IMR-90 (cell line): ENCODE measurements at regions not wholly inside any gene's neighbourhood (a gene's known extent, or its start where the extent isn't known, plus 50 kb on each side); places are given as distances from the start of the nearest gene placed in this dataset.

ENCODE experiments used
- ATAC-seq: fragments of 200-7000 bp; cut with Tn5 transposase; 2 replicates; pipeline ENCODE4 v1.9.1; 2020; ENCODE audit warnings: low read depth, mild to moderate bottlenecking, moderate library complexity
- BruUV-seq: library from RNA; stranded (reverse); fragments of 400-500 nt; replicated peaks from 2 replicates; lab custom pipeline; 2021; lab: Mats Ljungman, UMichigan
- CTCF ChIA-PET: fragments of 300-600 bp; formaldehyde crosslinking; extraction: SDS; loops from one replicate; lab custom pipeline; 2021; ENCODE audit warnings: antibody characterized with exemption; lab: Yijun Ruan, JAX
- POLR2A ChIA-PET: fragments of 300-600 bp; sonication (Branson Sonifier 250); formaldehyde crosslinking; loops from one replicate; lab custom pipeline; 2022; ENCODE audit warnings: antibody characterized with exemption; ENCODE audit not compliant: unreplicated experiment; lab: Charles Lee
- DNase-seq: peaks from one replicate; pipeline ENCODE4 v3.0.0; 2013
- H2AFZ ChIP-seq: replicated peaks from 2 replicates; pipeline ENCODE3; 2013; ENCODE audit warnings: low read length, mild to moderate bottlenecking; ENCODE audit not compliant: poor library complexity
- H2AK5ac ChIP-seq: 2 replicates; pipeline ENCODE4 v1.6.1; 2013; ENCODE audit warnings: low read depth, low read length, inconsistent platforms
- H2AK9ac ChIP-seq: replicated peaks from 2 replicates; pipeline ENCODE3; 2013; ENCODE audit warnings: mild to moderate bottlenecking, low read depth, low read length, moderate library complexity; ENCODE audit not compliant: poor library complexity
- H2BK120ac ChIP-seq: 2 replicates; pipeline ENCODE4 v1.6.1; 2013; ENCODE audit warnings: low read depth, low read length, inconsistent platforms
- H2BK15ac ChIP-seq: 3 replicates; pipeline ENCODE4 v1.6.1; 2013; ENCODE audit warnings: low read depth, low read length, inconsistent platforms
- H2BK20ac ChIP-seq: 2 replicates; pipeline ENCODE4 v1.6.1; 2013; ENCODE audit warnings: low read depth, mild to moderate bottlenecking, inconsistent platforms, low read length, moderate library complexity
- H2BK5ac ChIP-seq: 2 replicates; pipeline ENCODE4 v1.6.1; 2013; ENCODE audit warnings: mild to moderate bottlenecking, low read depth, low read length, inconsistent platforms; ENCODE audit not compliant: poor library complexity, severe bottlenecking
- H3K14ac ChIP-seq: replicated peaks from 2 replicates; pipeline ENCODE4 v1.6.1; 2013; ENCODE audit warnings: low read depth, low read length, inconsistent platforms
- H3K18ac ChIP-seq: 2 replicates; pipeline ENCODE4 v1.6.1; 2013; ENCODE audit warnings: low read depth, low read length, control low read depth
- H3K23ac ChIP-seq: 2 replicates; pipeline ENCODE4 v1.6.1; 2013; ENCODE audit warnings: low read depth, low read length, inconsistent platforms
- H3K27ac ChIP-seq: 2 replicates; pipeline ENCODE4 v1.5.1; 2013; ENCODE audit warnings: mild to moderate bottlenecking, control low read depth, low read length; ENCODE audit not compliant: insufficient read depth
- H3K27me3 ChIP-seq: 2 replicates; pipeline ENCODE4 v1.6.1; 2013; ENCODE audit warnings: low read length; ENCODE audit not compliant: control insufficient read depth, insufficient read depth
- H3K36me3 ChIP-seq: 2 replicates; pipeline ENCODE4 v1.6.1; 2013; ENCODE audit warnings: low read length, mixed read lengths; ENCODE audit not compliant: control insufficient read depth, insufficient read depth
- H3K4ac ChIP-seq: 2 replicates; pipeline ENCODE4 v1.6.1; 2013; ENCODE audit warnings: low read depth, low read length, inconsistent platforms
- H3K4me1 ChIP-seq: 2 replicates; pipeline ENCODE4 v1.6.1; 2013; ENCODE audit warnings: low read length, mixed read lengths; ENCODE audit not compliant: control insufficient read depth, insufficient read depth
- H3K4me2 ChIP-seq: 2 replicates; pipeline ENCODE4 v1.6.1; 2013; ENCODE audit warnings: low read depth, mild to moderate bottlenecking, control low read depth, low read length, moderate library complexity
- H3K4me3 ChIP-seq: 2 replicates; pipeline ENCODE4 v1.5.1; 2013; ENCODE audit warnings: low read depth, mild to moderate bottlenecking, control low read depth, low read length, moderate library complexity; ENCODE audit not compliant: insufficient read depth
- H3K56ac ChIP-seq: 2 replicates; pipeline ENCODE4 v1.6.1; 2013; ENCODE audit warnings: low read length, inconsistent platforms; ENCODE audit not compliant: insufficient read depth; ENCODE audit errors: extremely low read depth
- H3K79me1 ChIP-seq, 2 experiments: 2 replicates each; pipeline ENCODE4 v1.6.1; 2013; ENCODE audit warnings: low read length in 2 of 2, inconsistent platforms in 1 of 2, low read depth in 1 of 2
- H3K9ac ChIP-seq: 2 replicates; pipeline ENCODE4 v1.6.1; 2013; ENCODE audit warnings: low read depth, low read length, control low read depth
- H3K9me1 ChIP-seq: 2 replicates; pipeline ENCODE4 v1.6.1; 2013; ENCODE audit warnings: low read length, inconsistent platforms; ENCODE audit not compliant: insufficient read depth
- H3K9me3 ChIP-seq: 2 replicates; pipeline ENCODE4 v1.6.1; 2013; ENCODE audit warnings: low read length; ENCODE audit not compliant: control insufficient read depth, insufficient read depth
- H4K20me1 ChIP-seq: 2 replicates; pipeline ENCODE4 v1.6.1; 2013; ENCODE audit warnings: low read length, inconsistent platforms; ENCODE audit not compliant: insufficient read depth
- H4K5ac ChIP-seq: 2 replicates; pipeline ENCODE4 v1.6.1; 2013; ENCODE audit warnings: mild to moderate bottlenecking, low read depth, low read length, control low read depth
- H4K8ac ChIP-seq, 2 experiments: 2 replicates each; pipeline ENCODE4 v1.6.1; 2013; ENCODE audit warnings: low read depth in 2 of 2, low read length in 2 of 2, control low read depth in 1 of 2, inconsistent platforms in 1 of 2
- H4K91ac ChIP-seq: 2 replicates; pipeline ENCODE4 v1.6.1; 2013; ENCODE audit warnings: low read depth, low read length, inconsistent platforms; ENCODE audit not compliant: insufficient read depth
- RCOR1 ChIP-seq: IDR thresholded peaks from 2 replicates; pipeline ENCODE4 v1.6.1; 2012; ENCODE audit warnings: mild to moderate bottlenecking, low read length, improper control_type of control experiment; ENCODE audit not compliant: insufficient replicate concordance
- WGBS, 2 experiments: methylation state at CpG; one replicate each; pipeline versions ENCODE4 v1.1.5 to v1.1.7; 2013; ENCODE audit warnings: missing lambda C conversion rate in 2 of 2; ENCODE audit not compliant: insufficient read length in 1 of 2; ENCODE audit errors: extremely low coverage in 2 of 2; 5-methylcytosine and 5-hydroxymethylcytosine counted together
- dilution Hi-C: fragments of 300-500 bp; cut with HindIII; formaldehyde crosslinking; loops from one replicate; pipeline ENCODE4 v1.14.3; 2018; ENCODE audit warnings: low sequenced_read_pairs; ENCODE audit not compliant: unreplicated experiment
- in situ Hi-C: fragments of 300-500 bp; cut with MboI; formaldehyde crosslinking; loops from 3 replicates; pipeline ENCODE4 v1.14.3; 2019; ENCODE audit warnings: low sequenced_read_pairs, inconsistent platforms, mixed read lengths
- intact Hi-C: fragments of 100-400 bp; cut with micrococcal nuclease; formaldehyde crosslinking; loops from 2 replicates; pipeline ENCODE4 v1.10.0; 2022

DNA sequence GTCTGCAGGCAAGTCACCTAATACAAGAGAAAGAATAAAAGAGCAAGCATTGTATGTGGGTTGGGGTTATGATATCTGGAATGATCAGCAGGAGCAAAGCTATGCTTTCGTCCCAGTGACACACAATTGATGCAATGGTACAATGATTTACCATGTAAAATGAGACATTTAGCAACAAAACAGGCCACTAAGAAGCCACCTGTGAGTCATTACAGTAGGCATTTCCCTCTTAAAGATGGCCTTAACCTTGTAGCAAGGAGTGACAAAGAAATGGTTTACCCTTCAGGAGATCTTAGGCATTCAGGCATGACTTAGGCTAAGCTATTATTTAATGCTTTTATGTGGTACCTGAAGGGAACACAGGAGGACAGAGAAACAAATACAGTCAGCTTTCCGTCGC is 373.3 kb upstream of the RBMS3 start:
- no peak overlapping the region for H3K23ac ChIP-seq
- no peaks in the 10 kb centered on the region for H3K79me1 ChIP-seq
- H4K20me1 ChIP-seq = no peaks in the 10 kb centered on the region
- H3K4me2 ChIP-seq = no peak overlapping the region
- no peaks in the 10 kb centered on the region for H3K36me3 ChIP-seq
- no peaks in the 10 kb centered on the region for H3K9me1 ChIP-seq
- no TSS peak for BruUV-seq
- H2AFZ ChIP-seq = no peak overlapping the region
- no peak overlapping the region for H2BK120ac ChIP-seq
- in situ Hi-C loops = no loop called here
- H2AK5ac ChIP-seq = no peak overlapping the region
- ChIA-PET POLR2A (no interaction called here), CTCF (no interaction called here)
- H2AK9ac ChIP-seq = no peak overlapping the region
- intact Hi-C loops = no loop called here
- H3K27me3 ChIP-seq = no peaks in the 10 kb centered on the region
- no peak overlapping the region for H2BK15ac ChIP-seq
- dilution Hi-C loops = no loop called here
- TF ChIP-seq RCOR1 = no peak
- no peak overlapping the region for H3K14ac ChIP-seq
- no peak overlapping the region for H4K91ac ChIP-seq
- H3K27ac ChIP-seq = no peak overlapping the region
- H3K9ac ChIP-seq = no peak overlapping the region
- no peak overlapping the region for H4K8ac ChIP-seq
- no peak overlapping the region for H3K18ac ChIP-seq
- DNase-seq (no peak), ATAC-seq (no peak)
- H2BK5ac ChIP-seq = no peak overlapping the region
- no peak overlapping the region for H3K56ac ChIP-seq
- H4K5ac ChIP-seq = no peak overlapping the region
- WGBS, 2 experiments = no CpG with 5 or more reads among the region's 3 CpGs
- H3K9me3 ChIP-seq = no peaks in the 10 kb centered on the region
- H3K4me3 ChIP-seq = no peak overlapping the region
- no peaks in the 10 kb centered on the region for H3K4me1 ChIP-seq
- H3K4ac ChIP-seq = no peak overlapping the region
- no peak overlapping the region for H2BK20ac ChIP-seq
